Ishikawa (cell line): ENCODE measurements at regions not wholly inside any gene's neighbourhood (a gene's known extent, or its start where the extent isn't known, plus 50 kb on each side); places are given as distances from the start of the nearest gene placed in this dataset.

Experiments
- CEBPB ChIP-seq: IDR thresholded peaks from 2 replicates; pipeline ENCODE4 v1.6.1; 2012
- CREB1 ChIP-seq: IDR thresholded peaks from 2 replicates; pipeline ENCODE4 v1.6.1; 2012; ENCODE audit warnings: low read depth
- EGR1 ChIP-seq: IDR thresholded peaks from 2 replicates; pipeline ENCODE4 v1.6.1; 2012
- EP300 ChIP-seq: IDR thresholded peaks from 2 replicates; pipeline ENCODE4 v1.6.1; 2012; ENCODE audit warnings: borderline replicate concordance
- FOXM1 ChIP-seq: IDR thresholded peaks from 2 replicates; pipeline ENCODE4 v1.6.1; 2012; ENCODE audit warnings: low read depth, borderline replicate concordance
- NFIC ChIP-seq: IDR thresholded peaks from 2 replicates; pipeline ENCODE4 v1.6.1; 2012
- RAD21 ChIP-seq: IDR thresholded peaks from 2 replicates; pipeline ENCODE4 v1.6.1; 2012; ENCODE audit warnings: low read depth
- TAF1 ChIP-seq: IDR thresholded peaks from 2 replicates; pipeline ENCODE4 v1.6.1; 2012; ENCODE audit warnings: low read depth, mild to moderate bottlenecking
- TCF12 ChIP-seq: IDR thresholded peaks from 2 replicates; pipeline ENCODE4 v1.6.1; 2012; ENCODE audit warnings: low read depth
- TEAD4 ChIP-seq: IDR thresholded peaks from 2 replicates; pipeline ENCODE4 v1.6.1; 2012
- YY1 ChIP-seq: IDR thresholded peaks from 2 replicates; pipeline ENCODE4 v1.6.1; 2012; ENCODE audit warnings: low read depth
- ZBTB7A ChIP-seq: IDR thresholded peaks from 2 replicates; pipeline ENCODE4 v1.6.1; 2012; ENCODE audit warnings: low read depth
- TF ChIP-seq, protein P1 (sequence below): IDR thresholded peaks from 2 replicates; pipeline ENCODE4 v1.6.1; 2012
- TF ChIP-seq, protein P2 (sequence below): IDR thresholded peaks from 2 replicates; pipeline ENCODE4 v1.6.1; 2012; ENCODE audit warnings: low read depth, mild to moderate bottlenecking
- TF ChIP-seq, protein P3 (sequence below): IDR thresholded peaks from 2 replicates; pipeline ENCODE4 v1.6.1; 2012

DNA sequence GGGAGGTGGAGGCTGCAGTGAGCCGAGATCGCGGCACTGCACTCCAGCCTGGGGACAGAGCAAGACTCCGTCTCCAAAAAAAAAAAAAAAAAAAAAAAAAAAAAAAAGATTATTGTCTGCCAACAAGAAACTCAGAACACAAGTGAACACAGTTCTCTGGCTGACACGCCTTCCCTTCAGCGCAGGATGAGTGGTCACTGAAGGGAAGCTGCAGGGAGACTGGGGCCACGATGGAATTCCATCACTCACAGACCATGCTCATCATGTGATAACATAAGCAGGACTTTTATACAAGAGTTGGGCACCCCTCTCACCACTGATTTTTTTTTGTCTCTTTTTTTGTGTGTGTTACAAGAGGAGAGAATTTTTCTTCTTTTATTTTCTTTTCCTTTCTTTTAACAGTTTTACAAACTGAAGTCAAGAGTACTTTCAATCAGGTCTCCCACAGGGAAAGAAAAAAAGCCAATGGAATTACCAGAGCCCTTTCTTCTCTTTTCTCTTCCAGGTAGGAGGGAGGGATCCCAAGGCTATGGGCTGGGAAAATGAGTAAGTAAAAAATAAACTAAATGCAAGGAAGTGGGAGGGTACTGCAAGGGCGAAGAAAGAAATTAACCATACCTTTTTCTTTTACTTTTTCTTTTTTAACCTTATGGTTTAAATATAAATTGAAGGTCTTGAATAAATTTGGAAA lies 435.6 kb downstream of the GPM6A start:
- TF ChIP-seq, protein P1, sequence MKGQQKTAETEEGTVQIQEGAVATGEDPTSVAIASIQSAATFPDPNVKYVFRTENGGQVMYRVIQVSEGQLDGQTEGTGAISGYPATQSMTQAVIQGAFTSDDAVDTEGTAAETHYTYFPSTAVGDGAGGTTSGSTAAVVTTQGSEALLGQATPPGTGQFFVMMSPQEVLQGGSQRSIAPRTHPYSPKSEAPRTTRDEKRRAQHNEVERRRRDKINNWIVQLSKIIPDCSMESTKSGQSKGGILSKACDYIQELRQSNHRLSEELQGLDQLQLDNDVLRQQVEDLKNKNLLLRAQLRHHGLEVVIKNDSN: no peak
- TF ChIP-seq RAD21: no peak
- TF ChIP-seq, protein P2, sequence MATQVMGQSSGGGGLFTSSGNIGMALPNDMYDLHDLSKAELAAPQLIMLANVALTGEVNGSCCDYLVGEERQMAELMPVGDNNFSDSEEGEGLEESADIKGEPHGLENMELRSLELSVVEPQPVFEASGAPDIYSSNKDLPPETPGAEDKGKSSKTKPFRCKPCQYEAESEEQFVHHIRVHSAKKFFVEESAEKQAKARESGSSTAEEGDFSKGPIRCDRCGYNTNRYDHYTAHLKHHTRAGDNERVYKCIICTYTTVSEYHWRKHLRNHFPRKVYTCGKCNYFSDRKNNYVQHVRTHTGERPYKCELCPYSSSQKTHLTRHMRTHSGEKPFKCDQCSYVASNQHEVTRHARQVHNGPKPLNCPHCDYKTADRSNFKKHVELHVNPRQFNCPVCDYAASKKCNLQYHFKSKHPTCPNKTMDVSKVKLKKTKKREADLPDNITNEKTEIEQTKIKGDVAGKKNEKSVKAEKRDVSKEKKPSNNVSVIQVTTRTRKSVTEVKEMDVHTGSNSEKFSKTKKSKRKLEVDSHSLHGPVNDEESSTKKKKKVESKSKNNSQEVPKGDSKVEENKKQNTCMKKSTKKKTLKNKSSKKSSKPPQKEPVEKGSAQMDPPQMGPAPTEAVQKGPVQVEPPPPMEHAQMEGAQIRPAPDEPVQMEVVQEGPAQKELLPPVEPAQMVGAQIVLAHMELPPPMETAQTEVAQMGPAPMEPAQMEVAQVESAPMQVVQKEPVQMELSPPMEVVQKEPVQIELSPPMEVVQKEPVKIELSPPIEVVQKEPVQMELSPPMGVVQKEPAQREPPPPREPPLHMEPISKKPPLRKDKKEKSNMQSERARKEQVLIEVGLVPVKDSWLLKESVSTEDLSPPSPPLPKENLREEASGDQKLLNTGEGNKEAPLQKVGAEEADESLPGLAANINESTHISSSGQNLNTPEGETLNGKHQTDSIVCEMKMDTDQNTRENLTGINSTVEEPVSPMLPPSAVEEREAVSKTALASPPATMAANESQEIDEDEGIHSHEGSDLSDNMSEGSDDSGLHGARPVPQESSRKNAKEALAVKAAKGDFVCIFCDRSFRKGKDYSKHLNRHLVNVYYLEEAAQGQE: no peak
- TF ChIP-seq ZBTB7A: no peak
- TF ChIP-seq TCF12: no peak

DNA sequence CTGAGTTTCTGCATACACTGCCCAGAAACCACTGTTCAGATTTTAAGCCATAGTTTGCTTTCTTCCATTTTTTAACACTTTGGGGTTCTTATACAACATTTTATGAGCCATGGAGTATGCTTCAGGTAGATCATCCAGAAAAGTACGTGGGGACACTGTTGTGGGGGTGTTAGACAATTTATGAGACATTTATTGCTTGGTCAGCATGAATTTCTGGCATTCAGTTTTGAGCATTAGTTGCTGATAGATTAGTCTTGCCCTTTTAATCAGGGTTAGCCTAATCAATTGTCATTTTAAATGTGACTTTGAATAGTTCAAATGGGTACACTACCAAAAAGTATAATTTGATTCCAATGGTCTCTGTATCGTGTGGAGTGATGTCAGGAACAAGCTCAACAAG lies 434.9 kb downstream of the GPM6A start:
- TF ChIP-seq TAF1 (no peak), CEBPB (no peak), TEAD4 (no peak), RAD21 (no peak), TCF12 (no peak), YY1 (no peak), FOXM1 (no peak), NFIC (no peak), ZBTB7A (no peak), EP300 (no peak), EGR1 (no peak), CREB1 (no peak)
- TF ChIP-seq, protein P1: no peak
- TF ChIP-seq, protein P2: no peak
- TF ChIP-seq, protein P3, sequence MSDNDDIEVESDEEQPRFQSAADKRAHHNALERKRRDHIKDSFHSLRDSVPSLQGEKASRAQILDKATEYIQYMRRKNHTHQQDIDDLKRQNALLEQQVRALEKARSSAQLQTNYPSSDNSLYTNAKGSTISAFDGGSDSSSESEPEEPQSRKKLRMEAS: no peak

DNA sequence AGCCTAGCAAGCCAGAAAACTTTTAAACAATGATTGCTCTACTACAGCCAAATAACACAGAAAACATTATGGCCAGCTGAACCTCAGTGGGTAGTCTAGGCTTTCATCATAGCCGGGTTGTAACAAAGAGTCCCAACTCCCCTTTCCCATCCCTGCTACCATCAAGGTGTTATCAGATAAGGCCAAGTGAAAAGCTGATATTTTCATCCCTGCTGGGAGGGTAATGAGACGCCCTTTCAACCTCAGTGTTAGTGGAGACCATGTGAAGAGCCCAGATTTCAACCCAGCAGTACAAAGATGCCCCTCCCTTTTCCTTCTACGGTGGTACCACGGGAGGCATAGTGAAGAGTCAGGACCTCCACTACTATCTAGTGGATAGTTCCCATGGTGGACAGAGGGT lies 433.7 kb downstream of the GPM6A start:
- TF ChIP-seq RAD21: no peak
- TF ChIP-seq NFIC: no peak
- TF ChIP-seq, protein P3: no peak
- no peak for TF ChIP-seq EP300
- TF ChIP-seq, protein P1: no peak
- no peak for TF ChIP-seq ZBTB7A
- TF ChIP-seq CEBPB: no peak
- TF ChIP-seq, protein P2: no peak
- TF ChIP-seq FOXM1: no peak
- no peak for TF ChIP-seq CREB1
- TF ChIP-seq TCF12: no peak

DNA sequence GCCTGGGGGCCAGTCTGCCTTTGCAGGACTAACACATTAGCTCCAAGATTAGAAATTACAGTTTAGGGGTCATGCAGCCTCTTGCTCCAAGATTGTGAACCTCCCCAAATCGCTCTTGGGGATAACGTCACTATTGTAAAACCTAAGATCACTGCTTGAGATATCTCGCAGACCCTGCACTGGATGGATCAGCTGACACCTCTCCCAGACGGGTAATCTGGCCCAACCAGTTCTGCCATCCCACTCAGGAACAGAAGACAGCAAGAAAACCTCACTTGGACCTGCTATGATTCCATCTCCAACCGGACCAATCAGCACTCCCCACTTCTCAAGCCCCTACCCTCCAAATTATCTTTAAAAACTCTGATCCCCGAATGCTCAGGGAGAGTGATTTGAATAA lies 431.2 kb downstream of the GPM6A start:
- TF ChIP-seq TAF1 (no peak), EP300 (no peak), TEAD4 (no peak)
- TF ChIP-seq, protein P3: no peak
